ENCODE measurements at regions not wholly inside any gene's neighbourhood (a gene's known extent, or its start where the extent isn't known, plus 50 kb on each side); places are given as distances from the start of the nearest gene placed in this dataset.
A peak's percentile ranks its signal among the peaks of the same experiment; 100 is the strongest.

DNA sequence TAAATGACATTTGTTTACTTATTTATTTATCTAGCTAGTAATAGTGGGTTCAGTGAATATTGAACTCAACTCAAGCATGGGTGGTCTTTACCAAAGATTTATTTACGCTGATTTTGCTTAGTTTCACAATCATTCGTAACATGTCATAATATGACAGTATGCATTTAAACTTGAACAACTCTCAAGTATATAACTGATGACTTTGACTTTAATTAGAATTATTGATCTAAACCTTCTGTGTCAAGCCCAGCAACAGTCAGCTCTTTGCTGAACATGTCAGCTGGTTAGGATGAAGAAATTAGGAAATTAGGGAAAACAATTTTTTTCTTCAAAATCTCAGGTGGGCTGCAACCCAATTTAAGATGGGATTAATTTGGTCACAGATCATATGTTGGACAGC lies 210.5 kb upstream of the G2E3 start:
- Histone ChIP-seq H3K4me1 (no peaks in the 10 kb centered on the region), H2AFZ (no peak overlapping the region), H3K27ac (no peak overlapping the region), H3K4me2 (ENCODE audit: low read length) (no peak overlapping the region), H3K36me3 (ENCODE audit: control insufficient read depth, insufficient read depth, low read length) (no peaks in the 10 kb centered on the region), H3K9me3 (ENCODE audit: control insufficient read depth, low read length) (no peaks in the 10 kb centered on the region), H3K9ac (no peak overlapping the region), H3K27me3 (ENCODE audit: control insufficient read depth, insufficient read depth, low read length) (no peaks in the 10 kb centered on the region), H3K4me3 (ENCODE audit: low read depth, low read length) (no peak overlapping the region), H3K79me2 (no peaks in the 10 kb centered on the region)
- TF ChIP-seq, protein P1, sequence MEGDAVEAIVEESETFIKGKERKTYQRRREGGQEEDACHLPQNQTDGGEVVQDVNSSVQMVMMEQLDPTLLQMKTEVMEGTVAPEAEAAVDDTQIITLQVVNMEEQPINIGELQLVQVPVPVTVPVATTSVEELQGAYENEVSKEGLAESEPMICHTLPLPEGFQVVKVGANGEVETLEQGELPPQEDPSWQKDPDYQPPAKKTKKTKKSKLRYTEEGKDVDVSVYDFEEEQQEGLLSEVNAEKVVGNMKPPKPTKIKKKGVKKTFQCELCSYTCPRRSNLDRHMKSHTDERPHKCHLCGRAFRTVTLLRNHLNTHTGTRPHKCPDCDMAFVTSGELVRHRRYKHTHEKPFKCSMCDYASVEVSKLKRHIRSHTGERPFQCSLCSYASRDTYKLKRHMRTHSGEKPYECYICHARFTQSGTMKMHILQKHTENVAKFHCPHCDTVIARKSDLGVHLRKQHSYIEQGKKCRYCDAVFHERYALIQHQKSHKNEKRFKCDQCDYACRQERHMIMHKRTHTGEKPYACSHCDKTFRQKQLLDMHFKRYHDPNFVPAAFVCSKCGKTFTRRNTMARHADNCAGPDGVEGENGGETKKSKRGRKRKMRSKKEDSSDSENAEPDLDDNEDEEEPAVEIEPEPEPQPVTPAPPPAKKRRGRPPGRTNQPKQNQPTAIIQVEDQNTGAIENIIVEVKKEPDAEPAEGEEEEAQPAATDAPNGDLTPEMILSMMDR (IDR thresholded peaks at IDR 0.05): no peak

DNA sequence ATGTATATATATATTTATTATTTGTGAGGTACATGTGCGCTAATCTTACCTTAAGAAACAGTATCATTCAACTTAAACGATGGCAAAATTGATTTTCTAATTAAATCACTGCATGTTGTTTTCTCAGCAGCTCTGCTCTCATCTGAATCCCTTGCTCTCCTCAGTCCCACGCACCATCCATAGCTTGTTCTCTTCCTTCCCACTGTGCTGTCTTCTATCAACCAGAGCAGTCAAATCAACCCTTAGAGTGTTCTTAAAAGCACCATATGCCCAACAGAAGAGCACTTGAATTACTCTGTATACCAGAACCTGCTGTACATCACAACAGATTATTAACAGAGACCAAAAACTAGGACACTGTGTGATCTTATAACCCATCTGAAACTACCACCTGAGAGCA lies 209.4 kb upstream of the G2E3 start:
- Histone ChIP-seq H3K4me1 (no peaks in the 10 kb centered on the region), H3K79me2 (no peaks in the 10 kb centered on the region), H3K27me3 (ENCODE audit: control insufficient read depth, insufficient read depth, low read length) (no peaks in the 10 kb centered on the region), H3K9me3 (ENCODE audit: control insufficient read depth, low read length) (no peaks in the 10 kb centered on the region), H3K36me3 (ENCODE audit: control insufficient read depth, insufficient read depth, low read length) (no peaks in the 10 kb centered on the region), H2AFZ (no peak overlapping the region), H3K4me3 (ENCODE audit: low read depth, low read length) (no peak overlapping the region), H3K4me2 (ENCODE audit: low read length) (no peak overlapping the region), H3K27ac (no peak overlapping the region), H3K9ac (no peak overlapping the region)
- TF ChIP-seq, protein P1 (IDR thresholded peaks at IDR 0.05): no peak

DNA sequence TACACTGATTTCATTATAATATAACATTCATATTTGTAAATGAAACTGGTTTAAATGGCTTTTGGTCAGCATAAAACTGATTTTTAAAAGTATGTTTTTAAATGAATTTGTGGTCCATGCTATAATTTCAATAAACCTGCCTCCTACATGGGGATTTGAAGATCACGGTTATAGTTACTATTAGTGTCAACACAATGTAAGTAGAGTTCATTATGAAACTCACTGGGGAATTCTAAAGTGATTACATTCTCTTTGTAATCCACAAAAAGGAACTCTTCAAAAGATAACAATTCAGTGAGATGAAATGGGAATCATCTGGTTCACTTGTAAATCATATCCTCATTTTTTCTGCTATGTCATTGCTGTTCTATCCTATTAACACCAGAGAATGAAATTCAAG lies 204.5 kb upstream of the G2E3 start:
- H3K36me3 ChIP-seq (ENCODE audit: control insufficient read depth, insufficient read depth, low read length): no peaks in the 10 kb centered on the region
- TF ChIP-seq, protein P1 (IDR thresholded peaks at IDR 0.05): no peak
- no peaks in the 10 kb centered on the region for H3K79me2 ChIP-seq
- no peaks in the 10 kb centered on the region for H3K27me3 ChIP-seq (ENCODE audit: control insufficient read depth, insufficient read depth, low read length)
- no peak overlapping the region for H3K4me2 ChIP-seq (ENCODE audit: low read length)
- no peak overlapping the region for H3K27ac ChIP-seq
- no peak overlapping the region for H2AFZ ChIP-seq
- no peak overlapping the region for H3K4me3 ChIP-seq (ENCODE audit: low read depth, low read length)
- H3K9ac ChIP-seq: no peak overlapping the region
- H3K9me3 ChIP-seq (ENCODE audit: control insufficient read depth, low read length): no peaks in the 10 kb centered on the region
- H3K4me1 ChIP-seq: no peaks in the 10 kb centered on the region

DNA sequence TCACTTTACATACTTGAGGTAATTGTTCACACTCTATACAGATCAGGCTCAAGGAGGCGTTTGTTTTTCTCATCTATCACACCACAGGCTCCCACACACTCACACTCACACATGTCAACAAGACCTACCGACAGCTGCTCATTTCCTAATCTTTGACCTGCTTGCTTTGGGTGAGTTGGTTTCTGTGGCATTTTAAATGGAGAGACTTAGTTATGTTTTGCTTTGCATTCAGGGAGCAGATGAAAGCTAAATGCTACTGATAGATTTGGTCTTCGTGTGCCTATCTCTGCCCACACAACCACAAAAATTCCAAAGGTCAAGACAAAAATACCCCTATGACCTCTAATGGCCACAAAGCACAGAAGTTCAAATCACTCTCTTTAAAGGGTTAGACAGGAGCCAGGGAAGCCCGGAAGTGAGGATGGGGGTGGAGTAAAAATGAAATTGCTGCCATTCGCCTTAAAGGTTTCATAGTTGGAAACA lies 203.5 kb upstream of the G2E3 start:
- H3K79me2 ChIP-seq: no peaks in the 10 kb centered on the region
- H3K4me3 ChIP-seq (ENCODE audit: low read depth, low read length): no peak overlapping the region
- H3K27me3 ChIP-seq (ENCODE audit: control insufficient read depth, insufficient read depth, low read length): no peaks in the 10 kb centered on the region
- H3K9ac ChIP-seq: no peak overlapping the region
- H3K27ac ChIP-seq: no peak overlapping the region
- TF ChIP-seq, protein P1 (IDR thresholded peaks at IDR 0.05): no peak
- no peaks in the 10 kb centered on the region for H3K9me3 ChIP-seq (ENCODE audit: control insufficient read depth, low read length)
- no peaks in the 10 kb centered on the region for H3K4me1 ChIP-seq
- H3K36me3 ChIP-seq (ENCODE audit: control insufficient read depth, insufficient read depth, low read length): no peaks in the 10 kb centered on the region
- H2AFZ ChIP-seq: peak overlapping the region; percentile 44
- H3K4me2 ChIP-seq (ENCODE audit: low read length): no peak overlapping the region

DNA sequence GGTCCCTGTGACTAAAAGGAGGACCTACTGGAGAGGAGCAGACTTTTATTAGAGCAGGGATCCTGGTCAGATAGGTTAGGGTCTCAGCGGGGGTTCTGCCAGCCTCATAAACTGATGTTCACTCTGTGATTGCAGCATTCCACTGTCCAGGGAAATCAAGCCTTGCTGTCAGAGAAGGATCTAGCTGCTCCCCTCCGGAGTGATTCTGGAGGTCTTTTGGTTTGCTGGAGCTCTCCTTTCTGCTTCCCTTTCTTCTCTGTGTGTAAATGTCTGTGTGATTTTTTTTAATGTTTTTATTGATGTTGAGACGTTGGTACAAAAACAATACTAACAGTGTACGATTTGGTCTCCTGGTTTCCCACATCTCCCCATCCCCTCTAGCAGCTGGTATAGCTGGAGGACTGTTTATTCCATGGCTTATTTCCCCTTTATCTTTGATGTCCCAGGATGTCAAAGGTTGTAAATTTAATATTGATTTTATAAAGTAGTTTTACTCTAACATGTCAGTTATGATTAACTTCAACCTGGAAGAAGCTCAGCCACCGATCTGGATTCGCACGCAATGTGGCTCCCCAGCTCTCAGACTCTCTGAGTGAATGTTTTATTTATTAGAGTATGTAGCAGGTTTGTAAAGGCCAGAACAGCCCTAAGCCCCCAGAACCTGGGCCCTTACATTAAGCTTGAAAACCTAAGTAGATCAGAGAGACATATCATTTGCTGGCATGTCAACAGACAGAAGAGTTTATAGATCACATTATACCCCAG lies 202.3 kb upstream of the G2E3 start:
- no peak overlapping the region for H3K9ac ChIP-seq
- no peak overlapping the region for H3K4me3 ChIP-seq (ENCODE audit: low read depth, low read length)
- no peaks in the 10 kb centered on the region for H3K79me2 ChIP-seq
- TF ChIP-seq, protein P1 (IDR thresholded peaks at IDR 0.05): no peak
- H3K4me2 ChIP-seq (ENCODE audit: low read length): no peak overlapping the region
- H3K36me3 ChIP-seq (ENCODE audit: control insufficient read depth, insufficient read depth, low read length): no peaks in the 10 kb centered on the region
- H2AFZ ChIP-seq: no peak overlapping the region
- no peak overlapping the region for H3K27ac ChIP-seq
- H3K4me1 ChIP-seq: no peaks in the 10 kb centered on the region
- H3K9me3 ChIP-seq (ENCODE audit: control insufficient read depth, low read length): no peaks in the 10 kb centered on the region
- no peaks in the 10 kb centered on the region for H3K27me3 ChIP-seq (ENCODE audit: control insufficient read depth, insufficient read depth, low read length)
